SK-N-SH (cell line): ENCODE measurements at regions not wholly inside any gene's neighbourhood (a gene's known extent, or its start where the extent isn't known, plus 50 kb on each side); places are given as distances from the start of the nearest gene placed in this dataset.

ENCODE experiments used
- CTCF ChIA-PET: fragments of 300-600, 350-600 bp; formaldehyde crosslinking; extraction: SDS; loops from one replicate; lab custom pipeline; 2021; lab: Yijun Ruan, JAX
- POLR2A ChIA-PET: fragments of 350-600 bp; sonication (Branson Sonifier 250); formaldehyde crosslinking; extraction: SDS; loops from one replicate; lab custom pipeline; 2020; ENCODE audit warnings: antibody characterized with exemption, inconsistent platforms; lab: Yijun Ruan, JAX
- DNase-seq: peaks from one replicate; pipeline ENCODE4 v3.0.0; 2012
- H2AFZ ChIP-seq: fragments of 200-600 bp; sonication (generic); 2 replicates; pipeline ENCODE4 v1.8.1; 2016; ENCODE audit warnings: antibody characterized with exemption, mild to moderate bottlenecking, low read depth
- H3F3A ChIP-seq: fragments of 200-600 bp; sonication (generic); replicated peaks from 2 replicates; pipeline ENCODE3; 2016; ENCODE audit warnings: antibody characterized with exemption, mild to moderate bottlenecking; ENCODE audit not compliant: insufficient read depth
- H3K27ac ChIP-seq, 2 experiments: fragments of 200-500 bp in 1 of 2; fragments of 200-600 bp in 1 of 2; sonication (Bioruptor generic) in 1 of 2; sonication (generic), shearing (Covaris generic) in 1 of 2; 2 replicates each; pipeline versions ENCODE4 v1.5.1 to v1.6.1; 2014 to 2016; ENCODE audit warnings: low read depth in 2 of 2, inconsistent platforms in 1 of 2, low read length in 1 of 2, mild to moderate bottlenecking in 1 of 2, mixed read lengths in 1 of 2
- H3K27me3 ChIP-seq: fragments of 200-600 bp; sonication (generic), shearing (Covaris generic); 2 replicates; pipeline ENCODE4 v1.6.1; 2016; ENCODE audit warnings: mixed run types; ENCODE audit not compliant: insufficient read depth
- H3K36me3 ChIP-seq, 2 experiments: fragments of 200-500 bp in 1 of 2; fragments of 200-600 bp in 1 of 2; sonication (Bioruptor generic) in 1 of 2; sonication (generic) in 1 of 2; replicated peaks in 1 of 2; 2 replicates each; pipeline versions ENCODE3 to v1.5.1; 2014 to 2016; ENCODE audit warnings: low read length in 1 of 2, mild to moderate bottlenecking in 1 of 2; ENCODE audit not compliant: insufficient read depth in 2 of 2, control insufficient read depth in 1 of 2
- H3K4me1 ChIP-seq, 2 experiments: fragments of 200-500 bp in 1 of 2; fragments of 200-600 bp in 1 of 2; sonication (Bioruptor generic) in 1 of 2; sonication (generic), shearing (Covaris generic) in 1 of 2; 2 replicates each; pipeline versions ENCODE4 v1.5.1 to v1.6.1; 2014 to 2016; ENCODE audit warnings: low read depth in 1 of 2, low read length in 1 of 2, mixed run types in 1 of 2; ENCODE audit not compliant: insufficient read depth in 2 of 2, control insufficient read depth in 1 of 2
- H3K4me2 ChIP-seq: fragments of 200-600 bp; sonication (generic), shearing (Covaris generic); 2 replicates; pipeline ENCODE4 v1.6.1; 2017; ENCODE audit warnings: mixed run types
- H3K4me3 ChIP-seq, 2 experiments: fragments of 200-500 bp in 1 of 2; fragments of 200-600 bp in 1 of 2; sonication (Bioruptor generic) in 1 of 2; sonication (generic), shearing (Covaris generic) in 1 of 2; 2 replicates each; pipeline versions ENCODE4 v1.5.1 to v1.8.1; 2014 to 2016; ENCODE audit warnings: low read depth in 2 of 2, inconsistent platforms in 1 of 2, low read length in 1 of 2, mild to moderate bottlenecking in 1 of 2, mixed read lengths in 1 of 2, moderate library complexity in 1 of 2
- H3K79me2 ChIP-seq: fragments of 200-600 bp; sonication (generic); 2 replicates; pipeline ENCODE4 v1.8.1; 2017; ENCODE audit warnings: mild to moderate bottlenecking; ENCODE audit not compliant: insufficient read depth
- H3K9ac ChIP-seq: fragments of 200-600 bp; sonication (generic); 2 replicates; pipeline ENCODE4 v1.6.1; 2017; ENCODE audit warnings: mixed run types
- H3K9me2 ChIP-seq: fragments of 200-600 bp; sonication (generic); 2 replicates; pipeline ENCODE4 v1.6.1; 2017; ENCODE audit warnings: mixed run types
- H3K9me3 ChIP-seq: fragments of 200-600 bp; sonication (generic); 2 replicates; pipeline ENCODE4 v1.6.1; 2017; ENCODE audit warnings: mixed run types, mild to moderate bottlenecking, moderate library complexity
- H4K20me1 ChIP-seq: fragments of 200-600 bp; sonication (generic); 2 replicates; pipeline ENCODE4 v1.6.1; 2017; ENCODE audit warnings: mild to moderate bottlenecking, mixed run types; ENCODE audit not compliant: insufficient read depth
- CHD2 ChIP-seq: fragments of 150-350 bp; IDR thresholded peaks from 2 replicates; pipeline ENCODE4 v1.6.1; 2018; ENCODE audit warnings: low read length; ENCODE audit not compliant: partially characterized antibody
- ELF1 ChIP-seq: IDR thresholded peaks from 2 replicates; pipeline ENCODE4 v1.4.0; 2012
- FOXM1 ChIP-seq: IDR thresholded peaks from 2 replicates; pipeline ENCODE4 v1.4.0; 2012; ENCODE audit warnings: low read depth, mild to moderate bottlenecking
- GABPA ChIP-seq: IDR thresholded peaks from 2 replicates; pipeline ENCODE4 v1.4.0; 2012; ENCODE audit warnings: low read depth, mild to moderate bottlenecking
- GATA2 ChIP-seq: sonication (generic); formaldehyde crosslinking; IDR thresholded peaks from 2 replicates; pipeline ENCODE4 v1.5.0; 2020; ENCODE audit warnings: mild to moderate bottlenecking, missing genetic modification reagents
- MXI1 ChIP-seq: IDR thresholded peaks from 2 replicates; pipeline ENCODE4 v1.6.1; 2012; ENCODE audit warnings: mild to moderate bottlenecking, low read depth, low read length, improper control_type of control experiment
- RCOR1 ChIP-seq: fragments of 150-350 bp; IDR thresholded peaks from 2 replicates; pipeline ENCODE4 v1.6.1; 2017; ENCODE audit warnings: antibody characterized with exemption, low read length
- RFX5 ChIP-seq: IDR thresholded peaks from 2 replicates; pipeline ENCODE4 v1.6.1; 2012; ENCODE audit warnings: mild to moderate bottlenecking, improper control_type of control experiment, low read length
- RXRA ChIP-seq: IDR thresholded peaks from 2 replicates; pipeline ENCODE4 v1.4.0; 2012; ENCODE audit warnings: low read depth, mild to moderate bottlenecking, borderline replicate concordance
- SIN3A ChIP-seq: IDR thresholded peaks from 2 replicates; pipeline ENCODE4 v1.6.1; 2012; ENCODE audit warnings: low read depth, mild to moderate bottlenecking, low read length, moderate library complexity, borderline replicate concordance
- TCF12 ChIP-seq: IDR thresholded peaks from 2 replicates; pipeline ENCODE4 v1.4.0; 2012
- WGBS: methylation state at CpG from one replicate; pipeline ENCODE4 v1.1.6; 2017; ENCODE audit warnings: low lambda C conversion rate; 5-methylcytosine and 5-hydroxymethylcytosine counted together
- TF ChIP-seq, protein P1 (sequence below): IDR thresholded peaks from 2 replicates; pipeline ENCODE4 v1.4.0; 2012; ENCODE audit warnings: low read depth
- TF ChIP-seq, protein P2 (sequence below): IDR thresholded peaks from 2 replicates; pipeline ENCODE4 v1.6.1; 2012; ENCODE audit warnings: mild to moderate bottlenecking, low read depth, low read length, moderate library complexity
- TF ChIP-seq, protein P3 (sequence below): IDR thresholded peaks from 2 replicates; pipeline ENCODE4 v1.4.0; 2012; ENCODE audit warnings: low read depth, borderline replicate concordance
- TF ChIP-seq, protein P4 (sequence below): IDR thresholded peaks from 2 replicates; pipeline ENCODE4 v1.4.0; 2012; ENCODE audit warnings: low read depth, borderline replicate concordance

DNA sequence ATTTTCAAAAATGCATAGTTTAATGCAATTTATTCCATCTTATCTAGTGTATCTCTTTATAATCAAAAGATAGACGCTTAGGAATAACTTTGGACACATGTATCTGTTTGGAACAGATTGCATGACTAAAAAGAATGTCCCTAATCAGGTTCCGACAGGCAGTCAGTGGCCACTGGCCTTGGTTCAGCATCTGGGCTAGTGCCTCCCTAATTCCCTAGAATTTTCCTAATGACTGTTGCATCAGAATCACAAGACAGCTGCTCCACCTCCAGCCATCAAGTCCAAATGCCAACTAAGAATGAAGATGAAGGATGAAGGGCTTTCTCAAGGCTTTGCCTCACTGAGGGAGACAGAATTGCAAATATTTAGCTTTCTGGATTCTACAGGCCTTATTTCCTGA, 173.8 kb downstream of the EFNB2 start:
- H3K36me3 ChIP-seq: no peaks in the 10 kb centered on the region
- no peaks in the 10 kb centered on the region for H3K4me1 ChIP-seq
- CTCF ChIA-PET: interaction anchor here (0.8 kb wide), 1 partner anchor 10 kb away, joined by 3 read pairs; no protein-coding TSS in a partner anchor
- TF ChIP-seq MXI1: no peak
- no peak for TF ChIP-seq RXRA
- TF ChIP-seq, protein P1, sequence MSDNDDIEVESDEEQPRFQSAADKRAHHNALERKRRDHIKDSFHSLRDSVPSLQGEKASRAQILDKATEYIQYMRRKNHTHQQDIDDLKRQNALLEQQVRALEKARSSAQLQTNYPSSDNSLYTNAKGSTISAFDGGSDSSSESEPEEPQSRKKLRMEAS: no peak
- no peak for TF ChIP-seq CHD2
- TF ChIP-seq, protein P2, sequence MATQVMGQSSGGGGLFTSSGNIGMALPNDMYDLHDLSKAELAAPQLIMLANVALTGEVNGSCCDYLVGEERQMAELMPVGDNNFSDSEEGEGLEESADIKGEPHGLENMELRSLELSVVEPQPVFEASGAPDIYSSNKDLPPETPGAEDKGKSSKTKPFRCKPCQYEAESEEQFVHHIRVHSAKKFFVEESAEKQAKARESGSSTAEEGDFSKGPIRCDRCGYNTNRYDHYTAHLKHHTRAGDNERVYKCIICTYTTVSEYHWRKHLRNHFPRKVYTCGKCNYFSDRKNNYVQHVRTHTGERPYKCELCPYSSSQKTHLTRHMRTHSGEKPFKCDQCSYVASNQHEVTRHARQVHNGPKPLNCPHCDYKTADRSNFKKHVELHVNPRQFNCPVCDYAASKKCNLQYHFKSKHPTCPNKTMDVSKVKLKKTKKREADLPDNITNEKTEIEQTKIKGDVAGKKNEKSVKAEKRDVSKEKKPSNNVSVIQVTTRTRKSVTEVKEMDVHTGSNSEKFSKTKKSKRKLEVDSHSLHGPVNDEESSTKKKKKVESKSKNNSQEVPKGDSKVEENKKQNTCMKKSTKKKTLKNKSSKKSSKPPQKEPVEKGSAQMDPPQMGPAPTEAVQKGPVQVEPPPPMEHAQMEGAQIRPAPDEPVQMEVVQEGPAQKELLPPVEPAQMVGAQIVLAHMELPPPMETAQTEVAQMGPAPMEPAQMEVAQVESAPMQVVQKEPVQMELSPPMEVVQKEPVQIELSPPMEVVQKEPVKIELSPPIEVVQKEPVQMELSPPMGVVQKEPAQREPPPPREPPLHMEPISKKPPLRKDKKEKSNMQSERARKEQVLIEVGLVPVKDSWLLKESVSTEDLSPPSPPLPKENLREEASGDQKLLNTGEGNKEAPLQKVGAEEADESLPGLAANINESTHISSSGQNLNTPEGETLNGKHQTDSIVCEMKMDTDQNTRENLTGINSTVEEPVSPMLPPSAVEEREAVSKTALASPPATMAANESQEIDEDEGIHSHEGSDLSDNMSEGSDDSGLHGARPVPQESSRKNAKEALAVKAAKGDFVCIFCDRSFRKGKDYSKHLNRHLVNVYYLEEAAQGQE: no peak
- no peak for TF ChIP-seq SIN3A
- TF ChIP-seq GATA2 (CRISPR knock-in tag): no peak
- TF ChIP-seq, protein P3, sequence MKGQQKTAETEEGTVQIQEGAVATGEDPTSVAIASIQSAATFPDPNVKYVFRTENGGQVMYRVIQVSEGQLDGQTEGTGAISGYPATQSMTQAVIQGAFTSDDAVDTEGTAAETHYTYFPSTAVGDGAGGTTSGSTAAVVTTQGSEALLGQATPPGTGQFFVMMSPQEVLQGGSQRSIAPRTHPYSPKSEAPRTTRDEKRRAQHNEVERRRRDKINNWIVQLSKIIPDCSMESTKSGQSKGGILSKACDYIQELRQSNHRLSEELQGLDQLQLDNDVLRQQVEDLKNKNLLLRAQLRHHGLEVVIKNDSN: no peak
- TF ChIP-seq RFX5: no peak
- TF ChIP-seq, protein P4, sequence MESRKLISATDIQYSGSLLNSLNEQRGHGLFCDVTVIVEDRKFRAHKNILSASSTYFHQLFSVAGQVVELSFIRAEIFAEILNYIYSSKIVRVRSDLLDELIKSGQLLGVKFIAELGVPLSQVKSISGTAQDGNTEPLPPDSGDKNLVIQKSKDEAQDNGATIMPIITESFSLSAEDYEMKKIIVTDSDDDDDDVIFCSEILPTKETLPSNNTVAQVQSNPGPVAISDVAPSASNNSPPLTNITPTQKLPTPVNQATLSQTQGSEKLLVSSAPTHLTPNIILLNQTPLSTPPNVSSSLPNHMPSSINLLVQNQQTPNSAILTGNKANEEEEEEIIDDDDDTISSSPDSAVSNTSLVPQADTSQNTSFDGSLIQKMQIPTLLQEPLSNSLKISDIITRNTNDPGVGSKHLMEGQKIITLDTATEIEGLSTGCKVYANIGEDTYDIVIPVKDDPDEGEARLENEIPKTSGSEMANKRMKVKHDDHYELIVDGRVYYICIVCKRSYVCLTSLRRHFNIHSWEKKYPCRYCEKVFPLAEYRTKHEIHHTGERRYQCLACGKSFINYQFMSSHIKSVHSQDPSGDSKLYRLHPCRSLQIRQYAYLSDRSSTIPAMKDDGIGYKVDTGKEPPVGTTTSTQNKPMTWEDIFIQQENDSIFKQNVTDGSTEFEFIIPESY: no peak
- no peak for TF ChIP-seq FOXM1
- no peak for TF ChIP-seq TCF12
- no peak for TF ChIP-seq RCOR1
- no peak for TF ChIP-seq GABPA
- TF ChIP-seq ELF1: no peak
- H3F3A ChIP-seq: no peaks in the 10 kb centered on the region
- H3K9ac ChIP-seq: no peak overlapping the region
- no peaks in the 10 kb centered on the region for H4K20me1 ChIP-seq
- no peaks in the 10 kb centered on the region for H3K9me2 ChIP-seq
- no peak overlapping the region for H3K4me3 ChIP-seq
- 65% methylated on average over 2 of the region's 2 CpGs for WGBS
- no peak overlapping the region for H2AFZ ChIP-seq
- H3K79me2 ChIP-seq: no peaks in the 10 kb centered on the region
- peaks cover 7% of the 10 kb centered on the region; the same call in 1 of the 2 replicates for H3K9me3 ChIP-seq
- H3K27ac ChIP-seq: no peak overlapping the region
- POLR2A ChIA-PET: no interaction called here
- no peak overlapping the region for H3K4me2 ChIP-seq
- DNase-seq: no peak
- H3K27me3 ChIP-seq: no peaks in the 10 kb centered on the region
